Adrenal gland (tissue), 9 donors: ENCODE measurements at regions not wholly inside any gene's neighbourhood (a gene's known extent, or its start where the extent isn't known, plus 50 kb on each side); places are given as distances from the start of the nearest gene placed in this dataset.

Experiments
- DNase-seq, 7 donors: peaks; one replicate each; pipeline ENCODE4 v3.0.0-alpha.2; 2019 to 2020
- H3K27ac ChIP-seq, 5 donors: fragments of 200-600 bp; sonication (generic) in 4 of 5; 1 replicate in 3 of 5; 2 replicates in 2 of 5; pipeline versions ENCODE4 v1.5.1 to v1.8.0; 2016 to 2020; ENCODE audit warnings: mild to moderate bottlenecking in 1 of 5
- H3K27me3 ChIP-seq: fragments of 200-600 bp; 2 replicates; pipeline ENCODE4 v1.8.0; 2021
- H3K36me3 ChIP-seq, 2 donors: fragments of 200-600 bp; replicated peaks in 1 of 2; 1 replicate in 1 of 2; 2 replicates in 1 of 2; pipeline versions ENCODE4 v1.5.1 to v1.8.0; 2018 to 2022
- H3K4me1 ChIP-seq, 2 donors: fragments of 200-600 bp; replicated peaks in 1 of 2; 1 replicate in 1 of 2; 2 replicates in 1 of 2; pipeline versions ENCODE4 v1.5.1 to v1.8.0; 2018 to 2021
- H3K4me3 ChIP-seq, 4 donors: fragments of 200-600 bp; sonication (generic) in 3 of 4; one replicate each; pipeline ENCODE4 v1.5.1; 2016 to 2018
- H3K9me3 ChIP-seq, 3 donors: fragments of 200-600 bp; sonication (generic) in 1 of 3; replicated peaks in 1 of 3; 1 replicate in 2 of 3; 2 replicates in 1 of 3; pipeline versions ENCODE4 v1.5.1 to v1.8.0; 2016 to 2021
- POLR2A ChIP-seq, 2 donors: fragments of 450-650 bp; IDR thresholded peaks; one replicate each; pipeline ENCODE4 v1.6.1; 2017; ENCODE audit warnings: antibody characterized with exemption in 2 of 2, mild to moderate bottlenecking in 2 of 2, moderate library complexity in 1 of 2
- WGBS, 4 donors: extraction: QIAGEN DNeasy Blood & Tissue Kit in 2 of 4; methylation state at CpG; one replicate each; pipeline versions ENCODE4 v1.1.5 to v1.1.7; 2013 to 2017; 5-methylcytosine and 5-hydroxymethylcytosine counted together
- intact Hi-C, 2 donors: fragments of 100-400 bp; cut with DNase I; formaldehyde crosslinking; loops; one replicate each; pipeline versions ENCODE4 v1.14.1 to v1.15.0; 2022 to 2023
- TF ChIP-seq, protein P1 (sequence below), 6 experiments: fragments of 450-650 bp in 4 of 6; fragments of 200-600 bp in 2 of 6; sonication (generic) in 1 of 6; IDR thresholded peaks; 1 replicate in 5 of 6; 2 replicates in 1 of 6; pipeline versions ENCODE4 v1.5.1 to v1.8.0; 2016 to 2021; ENCODE audit warnings: antibody characterized with exemption in 6 of 6, mild to moderate bottlenecking in 2 of 6, moderate library complexity in 1 of 6
- donor health status: healthy with polysubstance abuse.
- donor health status: Bipolar disorder and iron deficiency.
- donor health status: DM: yes; HTN: yes; CAD: no.
- donor health status: DM: no; HTN: no; CAD: no.
- donor health status: DM: no; HTN: no; CAD: no.

- WGBS, 4 donors = 90 to 99% (median 93%) methylated on average over 1 of the region's 1 CpG
- Histone ChIP-seq H3K4me3 (no peak overlapping the region), H3K27ac (no peak overlapping the region), H3K27me3 (no peaks in the 10 kb centered on the region), H3K9me3 (no peaks in the 10 kb centered on the region), H3K4me1 (no peaks in the 10 kb centered on the region), H3K36me3 (no peaks in the 10 kb centered on the region)
- intact Hi-C loops = no loop called here
- DNase-seq = no peak
- TF ChIP-seq, protein P1, sequence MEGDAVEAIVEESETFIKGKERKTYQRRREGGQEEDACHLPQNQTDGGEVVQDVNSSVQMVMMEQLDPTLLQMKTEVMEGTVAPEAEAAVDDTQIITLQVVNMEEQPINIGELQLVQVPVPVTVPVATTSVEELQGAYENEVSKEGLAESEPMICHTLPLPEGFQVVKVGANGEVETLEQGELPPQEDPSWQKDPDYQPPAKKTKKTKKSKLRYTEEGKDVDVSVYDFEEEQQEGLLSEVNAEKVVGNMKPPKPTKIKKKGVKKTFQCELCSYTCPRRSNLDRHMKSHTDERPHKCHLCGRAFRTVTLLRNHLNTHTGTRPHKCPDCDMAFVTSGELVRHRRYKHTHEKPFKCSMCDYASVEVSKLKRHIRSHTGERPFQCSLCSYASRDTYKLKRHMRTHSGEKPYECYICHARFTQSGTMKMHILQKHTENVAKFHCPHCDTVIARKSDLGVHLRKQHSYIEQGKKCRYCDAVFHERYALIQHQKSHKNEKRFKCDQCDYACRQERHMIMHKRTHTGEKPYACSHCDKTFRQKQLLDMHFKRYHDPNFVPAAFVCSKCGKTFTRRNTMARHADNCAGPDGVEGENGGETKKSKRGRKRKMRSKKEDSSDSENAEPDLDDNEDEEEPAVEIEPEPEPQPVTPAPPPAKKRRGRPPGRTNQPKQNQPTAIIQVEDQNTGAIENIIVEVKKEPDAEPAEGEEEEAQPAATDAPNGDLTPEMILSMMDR (IDR thresholded peaks at IDR 0.05) = no peak
- no peak for TF ChIP-seq POLR2A (IDR thresholded peaks at IDR 0.05)
Measured at GRCh38 chr2:83859553-83859952, 599.5 kb downstream of the SUCLG1 start.

GRCh38 chr2:83851066-83851465, 608.0 kb downstream of the SUCLG1 start:
- Histone ChIP-seq H3K27ac (no peak overlapping the region), H3K36me3 (no peaks in the 10 kb centered on the region), H3K27me3 (no peaks in the 10 kb centered on the region), H3K4me1 (no peaks in the 10 kb centered on the region), H3K9me3 (no peaks in the 10 kb centered on the region), H3K4me3 (no peak overlapping the region)
- intact Hi-C loops = no loop called here
- TF ChIP-seq, protein P1 (IDR thresholded peaks at IDR 0.05) = no peak
- no peak for TF ChIP-seq POLR2A (IDR thresholded peaks at IDR 0.05)
- DNase-seq = no peak
- 88 to 94% (median 91%) methylated on average over 5 of the region's 5 CpGs for WGBS, 4 donors

DNA sequence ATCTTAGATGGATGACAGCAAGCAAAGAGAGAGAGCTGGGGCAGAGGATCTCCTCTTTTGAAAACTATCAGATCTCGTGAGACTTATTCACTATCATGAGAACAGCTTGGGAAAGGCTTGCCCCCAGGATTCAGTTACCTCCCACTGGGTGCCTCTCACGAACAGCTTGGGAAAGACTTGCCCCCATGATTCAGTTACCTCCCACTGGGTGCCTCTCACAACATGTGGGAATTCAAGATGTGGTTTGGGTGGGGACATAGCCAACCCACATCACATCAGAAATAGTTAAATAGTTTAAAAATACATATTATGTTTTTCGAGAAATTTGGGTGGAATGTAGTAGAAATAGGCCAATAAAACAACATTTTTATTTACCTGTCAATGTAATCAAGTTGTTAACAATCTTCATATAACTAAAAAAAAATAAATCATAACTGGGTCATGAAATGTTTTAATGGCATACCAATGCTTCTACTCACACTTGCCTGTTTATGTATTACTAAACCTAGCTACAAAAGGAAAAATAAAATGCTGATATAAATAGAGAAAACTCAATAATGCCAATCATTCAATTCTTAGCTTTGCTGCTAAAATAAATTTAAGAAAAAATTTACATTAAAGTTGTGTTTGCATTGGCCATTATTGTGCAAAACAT, 608.9 kb downstream of the SUCLG1 start:
- no peak overlapping the region for H3K27ac ChIP-seq
- TF ChIP-seq, protein P1 (IDR thresholded peaks at IDR 0.05) = no peak
- TF ChIP-seq POLR2A (IDR thresholded peaks at IDR 0.05) = no peak
- H3K4me1 ChIP-seq = no peaks in the 10 kb centered on the region
- DNase-seq = no peak
- no peak overlapping the region for H3K4me3 ChIP-seq
- 70 to 82% (median 72%) methylated on average over 3 of the region's 3 CpGs for WGBS, 4 donors
- intact Hi-C loops = no loop called here
- no peaks in the 10 kb centered on the region for H3K36me3 ChIP-seq
- no peaks in the 10 kb centered on the region for H3K9me3 ChIP-seq
- no peaks in the 10 kb centered on the region for H3K27me3 ChIP-seq

GRCh38 chr2:83844490-83844889, 614.6 kb downstream of the SUCLG1 start:
- intact Hi-C loops = no loop called here
- H3K27ac ChIP-seq = no peak overlapping the region
- DNase-seq = no peak
- H3K4me1 ChIP-seq = no peaks in the 10 kb centered on the region
- H3K9me3 ChIP-seq = no peaks in the 10 kb centered on the region
- WGBS, 4 donors = 74 to 89% (median 76%) methylated on average over 2 of the region's 2 CpGs
- no peaks in the 10 kb centered on the region for H3K27me3 ChIP-seq
- TF ChIP-seq, protein P1 (IDR thresholded peaks at IDR 0.05) = no peak
- no peak for TF ChIP-seq POLR2A (IDR thresholded peaks at IDR 0.05)
- no peaks in the 10 kb centered on the region for H3K36me3 ChIP-seq
- no peak overlapping the region for H3K4me3 ChIP-seq
